A673 (cell line): ENCODE measurements at regions not wholly inside any gene's neighbourhood (a gene's known extent, or its start where the extent isn't known, plus 50 kb on each side); places are given as distances from the start of the nearest gene placed in this dataset.

Experiments
- BruUV-seq: library from RNA; stranded (reverse); fragments of 400-500 nt; replicated peaks from 2 replicates; lab custom pipeline; 2021; lab: Mats Ljungman, UMichigan
- CTCF ChIA-PET: fragments of 300-600 bp; sonication (Branson Sonifier 250); formaldehyde crosslinking; loops from one replicate; lab custom pipeline; 2022; ENCODE audit warnings: antibody characterized with exemption; lab: Charles Lee
- POLR2A ChIA-PET: fragments of 300-600 bp; sonication (Branson Sonifier 250); formaldehyde crosslinking; loops from one replicate; lab custom pipeline; 2022; ENCODE audit warnings: antibody characterized with exemption; ENCODE audit not compliant: low non-redundant PET; lab: Charles Lee
- DNase-seq: peaks from one replicate; pipeline ENCODE4 v3.0.0-alpha.2; 2015; ENCODE audit warnings: low spot score
- H3K27ac ChIP-seq: fragments of 200-600 bp; sonication (generic); 2 replicates; pipeline ENCODE4 v1.5.1; 2016; ENCODE audit warnings: mixed run types, low read depth, mild to moderate bottlenecking, mixed read lengths, antibody characterized with exemption, low read length; ENCODE audit not compliant: poor library complexity, severe bottlenecking
- H3K27me3 ChIP-seq: fragments of 200-600 bp; sonication (generic); replicated peaks from 2 replicates; pipeline ENCODE4 v1.6.1; 2017; ENCODE audit warnings: mixed run types, low read depth, mild to moderate bottlenecking, mixed read lengths, antibody characterized with exemption, low read length; ENCODE audit not compliant: insufficient read depth, poor library complexity
- H3K36me3 ChIP-seq: fragments of 200-600 bp; sonication (generic); 2 replicates; pipeline ENCODE4 v1.6.1; 2016; ENCODE audit warnings: mixed run types, mild to moderate bottlenecking, mixed read lengths, antibody characterized with exemption, low read length; ENCODE audit not compliant: insufficient read depth, poor library complexity, severe bottlenecking
- H3K4me1 ChIP-seq: fragments of 200-600 bp; sonication (generic); 2 replicates; pipeline ENCODE4 v1.6.1; 2017; ENCODE audit warnings: mixed run types, mild to moderate bottlenecking, mixed read lengths, antibody characterized with exemption, low read length; ENCODE audit not compliant: insufficient read depth, poor library complexity, severe bottlenecking
- H3K4me3 ChIP-seq: fragments of 200-600 bp; sonication (generic); 2 replicates; pipeline ENCODE4 v1.5.1; 2016; ENCODE audit warnings: low read depth, mixed run types, mild to moderate bottlenecking, mixed read lengths, low read length; ENCODE audit not compliant: poor library complexity, severe bottlenecking
- H3K9me3 ChIP-seq: fragments of 200-600 bp; sonication (generic); 2 replicates; pipeline ENCODE4 v1.6.1; 2016; ENCODE audit warnings: mixed run types, low read depth, mild to moderate bottlenecking, mixed read lengths, antibody characterized with exemption, low read length; ENCODE audit not compliant: poor library complexity, severe bottlenecking
- CTCF ChIP-seq: fragments of 300-800, 200-600 bp; sonication (generic); conservative IDR thresholded peaks from 2 replicates; pipeline ENCODE4 v1.5.1; 2017; ENCODE audit warnings: low read depth, mild to moderate bottlenecking, antibody characterized with exemption, low read length, moderate library complexity, mixed read lengths
- EZH2 ChIP-seq: fragments of 200-600 bp; sonication (generic); IDR thresholded peaks from 2 replicates; pipeline ENCODE4 v1.6.1; 2017; ENCODE audit warnings: borderline replicate concordance, low read depth, mild to moderate bottlenecking, mixed read lengths, antibody characterized with exemption, low read length; ENCODE audit not compliant: poor library complexity, severe bottlenecking
- intact Hi-C: fragments of 100-400 bp; cut with micrococcal nuclease; formaldehyde crosslinking; loops from one replicate; pipeline ENCODE4 v1.10.0; 2022; ENCODE audit not compliant: unreplicated experiment

- no TSS peak for BruUV-seq
Observed at GRCh38 chr3:152641198-152641597, 193.7 kb upstream of the P2RY1 start.

GRCh38 chr3:152642658-152643057, 192.3 kb upstream of the P2RY1 start:
- Histone ChIP-seq H3K9me3 (peaks cover 5% of the 10 kb centered on the region), H3K36me3 (no peaks in the 10 kb centered on the region), H3K27me3 (no peaks in the 10 kb centered on the region), H3K4me1 (peaks cover 26% of the 10 kb centered on the region), H3K27ac (peak overlapping the region; percentile 8), H3K4me3 (no peak overlapping the region)
- ChIA-PET CTCF (no interaction called here), POLR2A (no interaction called here)
- no TSS peak for BruUV-seq
- DNase-seq: peak; percentile 26
- intact Hi-C loops: no loop called here
- TF ChIP-seq CTCF (no peak), EZH2 (no peak)

More at GRCh38 chr3:152641198-152641597, 193.7 kb upstream of the P2RY1 start:
- no peak overlapping the region for H3K4me3 ChIP-seq
- CTCF ChIA-PET: no interaction called here
- H3K27ac ChIP-seq: no peak overlapping the region
- intact Hi-C loops: no loop called here
- no peak for DNase-seq
- no peaks in the 10 kb centered on the region for H3K36me3 ChIP-seq
- H3K27me3 ChIP-seq: no peaks in the 10 kb centered on the region
- peaks cover 26% of the 10 kb centered on the region for H3K4me1 ChIP-seq
- POLR2A ChIA-PET: no interaction called here
- TF ChIP-seq CTCF: no peak
- no peak for TF ChIP-seq EZH2
- peaks cover 5% of the 10 kb centered on the region for H3K9me3 ChIP-seq

GRCh38 chr3:152644478-152644877, 190.5 kb upstream of the P2RY1 start:
- ChIA-PET POLR2A (no interaction called here), CTCF (no interaction called here)
- H3K27me3 ChIP-seq: no peaks in the 10 kb centered on the region
- no peak for DNase-seq
- no peak overlapping the region for H3K27ac ChIP-seq
- no peaks in the 10 kb centered on the region for H3K36me3 ChIP-seq
- peaks cover 16% of the 10 kb centered on the region for H3K4me1 ChIP-seq
- peaks cover 5% of the 10 kb centered on the region for H3K9me3 ChIP-seq
- intact Hi-C loops: no loop called here
- H3K4me3 ChIP-seq: no peak overlapping the region
- BruUV-seq: no TSS peak
- no peak for TF ChIP-seq EZH2
- TF ChIP-seq CTCF: no peak
